ENCODE measurements at regions not wholly inside any gene's neighbourhood (a gene's known extent, or its start where the extent isn't known, plus 50 kb on each side); places are given as distances from the start of the nearest gene placed in this dataset.
"Not testable (repeated sequence)": the region's sequence is repeated elsewhere in the genome, so short reads cannot be mapped to it uniquely, and the experiment has no call there.

DNA sequence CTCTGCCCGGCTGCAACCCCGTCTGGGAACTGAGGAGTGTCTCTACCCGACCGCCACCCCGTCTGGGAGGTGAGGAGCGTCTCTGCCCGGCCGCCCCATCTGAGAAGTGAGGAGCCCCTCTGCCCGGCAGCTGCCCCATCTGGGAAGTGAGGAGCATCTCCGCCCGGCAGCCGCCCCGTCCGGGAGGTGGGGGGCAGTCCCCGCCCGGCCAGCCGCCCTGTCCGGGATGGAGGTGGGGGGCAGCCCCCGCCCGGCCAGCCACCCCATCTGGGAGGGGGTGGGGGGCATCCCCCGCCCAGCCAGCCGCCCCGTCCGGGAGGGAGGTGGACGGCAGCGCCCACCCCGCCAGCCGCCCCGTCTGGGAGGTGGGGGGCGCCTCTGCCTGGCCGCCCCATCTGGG is 205.6 kb upstream of the ZCCHC13 start:
- TF ChIP-seq, protein P1, sequence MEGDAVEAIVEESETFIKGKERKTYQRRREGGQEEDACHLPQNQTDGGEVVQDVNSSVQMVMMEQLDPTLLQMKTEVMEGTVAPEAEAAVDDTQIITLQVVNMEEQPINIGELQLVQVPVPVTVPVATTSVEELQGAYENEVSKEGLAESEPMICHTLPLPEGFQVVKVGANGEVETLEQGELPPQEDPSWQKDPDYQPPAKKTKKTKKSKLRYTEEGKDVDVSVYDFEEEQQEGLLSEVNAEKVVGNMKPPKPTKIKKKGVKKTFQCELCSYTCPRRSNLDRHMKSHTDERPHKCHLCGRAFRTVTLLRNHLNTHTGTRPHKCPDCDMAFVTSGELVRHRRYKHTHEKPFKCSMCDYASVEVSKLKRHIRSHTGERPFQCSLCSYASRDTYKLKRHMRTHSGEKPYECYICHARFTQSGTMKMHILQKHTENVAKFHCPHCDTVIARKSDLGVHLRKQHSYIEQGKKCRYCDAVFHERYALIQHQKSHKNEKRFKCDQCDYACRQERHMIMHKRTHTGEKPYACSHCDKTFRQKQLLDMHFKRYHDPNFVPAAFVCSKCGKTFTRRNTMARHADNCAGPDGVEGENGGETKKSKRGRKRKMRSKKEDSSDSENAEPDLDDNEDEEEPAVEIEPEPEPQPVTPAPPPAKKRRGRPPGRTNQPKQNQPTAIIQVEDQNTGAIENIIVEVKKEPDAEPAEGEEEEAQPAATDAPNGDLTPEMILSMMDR (IDR thresholded peaks at IDR 0.05; ENCODE audit: poor library complexity): not testable (repeated sequence)
- TF ChIP-seq EZH2 (IDR thresholded peaks at IDR 0.05; ENCODE audit: borderline replicate concordance): not testable (repeated sequence)

All from hepatocyte (in vitro differentiated cells).